IMR-90 (cell line): ENCODE measurements at regions not wholly inside any gene's neighbourhood (a gene's known extent, or its start where the extent isn't known, plus 50 kb on each side); places are given as distances from the start of the nearest gene placed in this dataset.

Source experiments
- ATAC-seq: fragments of 200-7000 bp; cut with Tn5 transposase; 2 replicates; pipeline ENCODE4 v1.9.1; 2020; ENCODE audit warnings: low read depth, mild to moderate bottlenecking, moderate library complexity
- BruUV-seq: library from RNA; stranded (reverse); fragments of 400-500 nt; replicated peaks from 2 replicates; lab custom pipeline; 2021; lab: Mats Ljungman, UMichigan
- CTCF ChIA-PET: fragments of 300-600 bp; formaldehyde crosslinking; extraction: SDS; loops from one replicate; lab custom pipeline; 2021; ENCODE audit warnings: antibody characterized with exemption; lab: Yijun Ruan, JAX
- POLR2A ChIA-PET: fragments of 300-600 bp; sonication (Branson Sonifier 250); formaldehyde crosslinking; loops from one replicate; lab custom pipeline; 2022; ENCODE audit warnings: antibody characterized with exemption; ENCODE audit not compliant: unreplicated experiment; lab: Charles Lee
- DNase-seq: peaks from one replicate; pipeline ENCODE4 v3.0.0; 2013
- H2AFZ ChIP-seq: replicated peaks from 2 replicates; pipeline ENCODE3; 2013; ENCODE audit warnings: low read length, mild to moderate bottlenecking; ENCODE audit not compliant: poor library complexity
- H2AK5ac ChIP-seq: 2 replicates; pipeline ENCODE4 v1.6.1; 2013; ENCODE audit warnings: low read depth, low read length, inconsistent platforms
- H2AK9ac ChIP-seq: replicated peaks from 2 replicates; pipeline ENCODE3; 2013; ENCODE audit warnings: mild to moderate bottlenecking, low read depth, low read length, moderate library complexity; ENCODE audit not compliant: poor library complexity
- H2BK120ac ChIP-seq: 2 replicates; pipeline ENCODE4 v1.6.1; 2013; ENCODE audit warnings: low read depth, low read length, inconsistent platforms
- H2BK15ac ChIP-seq: 3 replicates; pipeline ENCODE4 v1.6.1; 2013; ENCODE audit warnings: low read depth, low read length, inconsistent platforms
- H2BK20ac ChIP-seq: 2 replicates; pipeline ENCODE4 v1.6.1; 2013; ENCODE audit warnings: low read depth, mild to moderate bottlenecking, inconsistent platforms, low read length, moderate library complexity
- H2BK5ac ChIP-seq: 2 replicates; pipeline ENCODE4 v1.6.1; 2013; ENCODE audit warnings: mild to moderate bottlenecking, low read depth, low read length, inconsistent platforms; ENCODE audit not compliant: poor library complexity, severe bottlenecking
- H3K14ac ChIP-seq: replicated peaks from 2 replicates; pipeline ENCODE4 v1.6.1; 2013; ENCODE audit warnings: low read depth, low read length, inconsistent platforms
- H3K18ac ChIP-seq: 2 replicates; pipeline ENCODE4 v1.6.1; 2013; ENCODE audit warnings: low read depth, low read length, control low read depth
- H3K23ac ChIP-seq: 2 replicates; pipeline ENCODE4 v1.6.1; 2013; ENCODE audit warnings: low read depth, low read length, inconsistent platforms
- H3K27ac ChIP-seq: 2 replicates; pipeline ENCODE4 v1.5.1; 2013; ENCODE audit warnings: mild to moderate bottlenecking, control low read depth, low read length; ENCODE audit not compliant: insufficient read depth
- H3K27me3 ChIP-seq: 2 replicates; pipeline ENCODE4 v1.6.1; 2013; ENCODE audit warnings: low read length; ENCODE audit not compliant: control insufficient read depth, insufficient read depth
- H3K36me3 ChIP-seq: 2 replicates; pipeline ENCODE4 v1.6.1; 2013; ENCODE audit warnings: low read length, mixed read lengths; ENCODE audit not compliant: control insufficient read depth, insufficient read depth
- H3K4ac ChIP-seq: 2 replicates; pipeline ENCODE4 v1.6.1; 2013; ENCODE audit warnings: low read depth, low read length, inconsistent platforms
- H3K4me1 ChIP-seq: 2 replicates; pipeline ENCODE4 v1.6.1; 2013; ENCODE audit warnings: low read length, mixed read lengths; ENCODE audit not compliant: control insufficient read depth, insufficient read depth
- H3K4me2 ChIP-seq: 2 replicates; pipeline ENCODE4 v1.6.1; 2013; ENCODE audit warnings: low read depth, mild to moderate bottlenecking, control low read depth, low read length, moderate library complexity
- H3K4me3 ChIP-seq: 2 replicates; pipeline ENCODE4 v1.5.1; 2013; ENCODE audit warnings: low read depth, mild to moderate bottlenecking, control low read depth, low read length, moderate library complexity; ENCODE audit not compliant: insufficient read depth
- H3K56ac ChIP-seq: 2 replicates; pipeline ENCODE4 v1.6.1; 2013; ENCODE audit warnings: low read length, inconsistent platforms; ENCODE audit not compliant: insufficient read depth; ENCODE audit errors: extremely low read depth
- H3K79me1 ChIP-seq, 2 experiments: 2 replicates each; pipeline ENCODE4 v1.6.1; 2013; ENCODE audit warnings: low read length in 2 of 2, inconsistent platforms in 1 of 2, low read depth in 1 of 2
- H3K9ac ChIP-seq: 2 replicates; pipeline ENCODE4 v1.6.1; 2013; ENCODE audit warnings: low read depth, low read length, control low read depth
- H3K9me1 ChIP-seq: 2 replicates; pipeline ENCODE4 v1.6.1; 2013; ENCODE audit warnings: low read length, inconsistent platforms; ENCODE audit not compliant: insufficient read depth
- H3K9me3 ChIP-seq: 2 replicates; pipeline ENCODE4 v1.6.1; 2013; ENCODE audit warnings: low read length; ENCODE audit not compliant: control insufficient read depth, insufficient read depth
- H4K20me1 ChIP-seq: 2 replicates; pipeline ENCODE4 v1.6.1; 2013; ENCODE audit warnings: low read length, inconsistent platforms; ENCODE audit not compliant: insufficient read depth
- H4K5ac ChIP-seq: 2 replicates; pipeline ENCODE4 v1.6.1; 2013; ENCODE audit warnings: mild to moderate bottlenecking, low read depth, low read length, control low read depth
- H4K8ac ChIP-seq, 2 experiments: 2 replicates each; pipeline ENCODE4 v1.6.1; 2013; ENCODE audit warnings: low read depth in 2 of 2, low read length in 2 of 2, control low read depth in 1 of 2, inconsistent platforms in 1 of 2
- H4K91ac ChIP-seq: 2 replicates; pipeline ENCODE4 v1.6.1; 2013; ENCODE audit warnings: low read depth, low read length, inconsistent platforms; ENCODE audit not compliant: insufficient read depth
- BHLHE40 ChIP-seq: fragments of 150-350 bp; IDR thresholded peaks from 2 replicates; pipeline ENCODE4 v1.6.1; 2016; ENCODE audit warnings: mild to moderate bottlenecking, low read depth, low read length
- CEBPB ChIP-seq: IDR thresholded peaks from 2 replicates; pipeline ENCODE4 v1.6.1; 2012; ENCODE audit warnings: low read depth, low read length, improper control_type of control experiment
- CHD1 ChIP-seq: IDR thresholded peaks from 2 replicates; pipeline ENCODE4 v1.6.1; 2012; ENCODE audit warnings: low read depth, low read length, improper control_type of control experiment
- CTCF ChIP-seq: conservative IDR thresholded peaks from 2 replicates; pipeline ENCODE4 v1.5.1; 2012; ENCODE audit warnings: mild to moderate bottlenecking, low read depth, low read length, improper control_type of control experiment
- ELK1 ChIP-seq: fragments of 150-350 bp; IDR thresholded peaks from 2 replicates; pipeline ENCODE4 v1.6.1; 2016; ENCODE audit warnings: low read depth, mild to moderate bottlenecking, low read length, moderate library complexity, borderline replicate concordance
- MAFK ChIP-seq: IDR thresholded peaks from 2 replicates; pipeline ENCODE4 v1.6.1; 2012; ENCODE audit warnings: low read depth, low read length, improper control_type of control experiment
- MAZ ChIP-seq: IDR thresholded peaks from 2 replicates; pipeline ENCODE4 v1.6.1; 2012; ENCODE audit warnings: low read depth, mild to moderate bottlenecking, low read length, improper control_type of control experiment, moderate library complexity, borderline replicate concordance
- MXI1 ChIP-seq: IDR thresholded peaks from 2 replicates; pipeline ENCODE4 v1.6.1; 2012; ENCODE audit warnings: low read depth, mild to moderate bottlenecking, low read length, moderate library complexity, borderline replicate concordance
- NFE2L2 ChIP-seq: fragments of 150-350 bp; IDR thresholded peaks from 2 replicates; pipeline ENCODE4 v1.6.1; 2016; ENCODE audit warnings: low read depth, mild to moderate bottlenecking, low read length
- POLR2A ChIP-seq: IDR thresholded peaks from 2 replicates; pipeline ENCODE4 v1.6.1; 2012; ENCODE audit warnings: mild to moderate bottlenecking, low read depth, low read length
- RAD21 ChIP-seq: IDR thresholded peaks from 2 replicates; pipeline ENCODE4 v1.6.1; 2012; ENCODE audit warnings: low read length, improper control_type of control experiment
- RCOR1 ChIP-seq: IDR thresholded peaks from 2 replicates; pipeline ENCODE4 v1.6.1; 2012; ENCODE audit warnings: mild to moderate bottlenecking, low read length, improper control_type of control experiment; ENCODE audit not compliant: insufficient replicate concordance
- RFX5 ChIP-seq: IDR thresholded peaks from 2 replicates; pipeline ENCODE4 v1.8.0; 2012; ENCODE audit warnings: low read depth, mild to moderate bottlenecking, low read length, moderate library complexity
- SMC3 ChIP-seq: fragments of 150-350 bp; IDR thresholded peaks from 2 replicates; pipeline ENCODE4 v1.6.1; 2016; ENCODE audit warnings: low read depth, mild to moderate bottlenecking, antibody characterized with exemption, low read length, moderate library complexity
- WGBS, 2 experiments: methylation state at CpG; one replicate each; pipeline versions ENCODE4 v1.1.5 to v1.1.7; 2013; ENCODE audit warnings: missing lambda C conversion rate in 2 of 2; ENCODE audit not compliant: insufficient read length in 1 of 2; ENCODE audit errors: extremely low coverage in 2 of 2; 5-methylcytosine and 5-hydroxymethylcytosine counted together
- dilution Hi-C: fragments of 300-500 bp; cut with HindIII; formaldehyde crosslinking; loops from one replicate; pipeline ENCODE4 v1.14.3; 2018; ENCODE audit warnings: low sequenced_read_pairs; ENCODE audit not compliant: unreplicated experiment
- in situ Hi-C: fragments of 300-500 bp; cut with MboI; formaldehyde crosslinking; loops from 3 replicates; pipeline ENCODE4 v1.14.3; 2019; ENCODE audit warnings: low sequenced_read_pairs, inconsistent platforms, mixed read lengths
- intact Hi-C: fragments of 100-400 bp; cut with micrococcal nuclease; formaldehyde crosslinking; loops from 2 replicates; pipeline ENCODE4 v1.10.0; 2022

- DNase-seq, result no peak
- no peak overlapping the region for H3K4me3 ChIP-seq
- in situ Hi-C loops, result no loop called here
- ChIA-PET POLR2A (no interaction called here), CTCF (no interaction called here)
- no peaks in the 10 kb centered on the region for H4K20me1 ChIP-seq
- no peak overlapping the region for H3K4me2 ChIP-seq
- no peak overlapping the region for H2BK20ac ChIP-seq
- H4K5ac ChIP-seq, result no peak overlapping the region
- no peak overlapping the region for H3K27ac ChIP-seq
- intact Hi-C loops, result no loop called here
- H2BK15ac ChIP-seq, result no peak overlapping the region
- H2AK9ac ChIP-seq, result no peak overlapping the region
- H2BK5ac ChIP-seq, result no peak overlapping the region
- H3K4ac ChIP-seq, result no peak overlapping the region
- no peak overlapping the region for H2AK5ac ChIP-seq
- H4K91ac ChIP-seq, result no peak overlapping the region
- no peak overlapping the region for H4K8ac ChIP-seq
- H2AFZ ChIP-seq, result no peak overlapping the region
- peaks cover 8% of the 10 kb centered on the region for H3K27me3 ChIP-seq
- H3K14ac ChIP-seq, result no peak overlapping the region
- H3K9me1 ChIP-seq, result no peaks in the 10 kb centered on the region
- no TSS peak for BruUV-seq
- H3K9me3 ChIP-seq, result no peaks in the 10 kb centered on the region
- H3K4me1 ChIP-seq, result no peaks in the 10 kb centered on the region
- dilution Hi-C loops, result no loop called here
- TF ChIP-seq NFE2L2 (no peak), BHLHE40 (no peak), RCOR1 (no peak), SMC3 (no peak), CTCF (no peak), MXI1 (no peak), RFX5 (no peak), CHD1 (no peak), MAFK (no peak), ELK1 (no peak), MAZ (no peak), RAD21 (no peak), CEBPB (no peak), POLR2A (no peak)
- H3K9ac ChIP-seq, result no peak overlapping the region
- no peak overlapping the region for H3K18ac ChIP-seq
- no peaks in the 10 kb centered on the region for H3K79me1 ChIP-seq
- no CpG with 5 or more reads among the region's 3 CpGs for WGBS, 2 experiments
- no peak for ATAC-seq
- H3K56ac ChIP-seq, result no peak overlapping the region
- no peak overlapping the region for H2BK120ac ChIP-seq
- H3K23ac ChIP-seq, result no peak overlapping the region
- no peaks in the 10 kb centered on the region for H3K36me3 ChIP-seq
Measured at GRCh38 chr4:108535757-108536156, 84.6 kb upstream of the RPL34 start.
